Upper lobe of right lung (tissue), 1 donor: ENCODE measurements at regions not wholly inside any gene's neighbourhood (a gene's known extent, or its start where the extent isn't known, plus 50 kb on each side); places are given as distances from the start of the nearest gene placed in this dataset.

Experiments used
- ATAC-seq: fragments of 200-7000 bp; cut with Tn5 transposase; one replicate; pipeline ENCODE4 v1.9.1; 2020; ENCODE audit warnings: mild to moderate bottlenecking, moderate library complexity
- DNase-seq: peaks from one replicate; pipeline ENCODE4 v3.0.0-alpha.2; 2020
- H3K27ac ChIP-seq: fragments of 200-600 bp; one replicate; pipeline ENCODE4 v1.8.0; 2022
- H3K27me3 ChIP-seq: fragments of 200-600 bp; one replicate; pipeline ENCODE4 v1.8.0; 2022; ENCODE audit warnings: mild to moderate bottlenecking
- H3K36me3 ChIP-seq: fragments of 200-600 bp; one replicate; pipeline ENCODE4 v1.8.0; 2022
- H3K4me1 ChIP-seq: fragments of 200-600 bp; one replicate; pipeline ENCODE4 v1.8.0; 2022
- H3K4me3 ChIP-seq: fragments of 200-600 bp; one replicate; pipeline ENCODE4 v1.8.0; 2022; ENCODE audit warnings: mild to moderate bottlenecking
- H3K9me3 ChIP-seq: fragments of 200-600 bp; one replicate; pipeline ENCODE4 v1.8.0; 2022
- CTCF ChIP-seq: fragments of 200-600 bp; IDR thresholded peaks from one replicate; pipeline ENCODE4 v1.8.0; 2022; ENCODE audit warnings: antibody characterized with exemption
- intact Hi-C: fragments of 100-400 bp; cut with DNase I; formaldehyde crosslinking; loops from one replicate; pipeline ENCODE4 v1.11.0; 2022
- donor health status: DM: no; HTN: yes; CAD: no; lungs with severe emphysema.

- ATAC-seq (no peak), DNase-seq (peak; percentile 51)
- TF ChIP-seq CTCF: no peak
- intact Hi-C loops: loop anchor here (10.0 kb wide), 1 partner anchor 1031 kb away; no protein-coding TSS in a partner anchor
- H3K36me3 ChIP-seq: no peaks in the 10 kb centered on the region
- peaks cover 5% of the 10 kb centered on the region for H3K4me1 ChIP-seq
- H3K27ac ChIP-seq: no peak overlapping the region
- no peak overlapping the region for H3K4me3 ChIP-seq
- no peaks in the 10 kb centered on the region for H3K9me3 ChIP-seq
- H3K27me3 ChIP-seq: no peaks in the 10 kb centered on the region
These were observed 119.5 kb downstream of the GYPC start for GRCh38 chr2:126775300-126775985.

GRCh38 chr2:126776255-126776654 is 120.3 kb downstream of the GYPC start:
- peak; percentile 3 for ATAC-seq
- peak overlapping the region; percentile 73 for H3K27ac ChIP-seq
- DNase-seq: no peak
- peak overlapping the region; percentile 63 for H3K4me3 ChIP-seq
- no peak for TF ChIP-seq CTCF
- H3K4me1 ChIP-seq: peaks cover 5% of the 10 kb centered on the region
- intact Hi-C loops: loop anchor here (10.0 kb wide), 1 partner anchor 1031 kb away; no protein-coding TSS in a partner anchor
- H3K36me3 ChIP-seq: no peaks in the 10 kb centered on the region
- H3K9me3 ChIP-seq: no peaks in the 10 kb centered on the region
- H3K27me3 ChIP-seq: no peaks in the 10 kb centered on the region

- intact Hi-C loops: loop anchor here (10.0 kb wide), 1 partner anchor 1032 kb away; no protein-coding TSS in a partner anchor
- Histone ChIP-seq H3K27me3 (no peaks in the 10 kb centered on the region), H3K4me1 (peaks cover 5% of the 10 kb centered on the region), H3K4me3 (peak overlapping the region; percentile 63), H3K9me3 (no peaks in the 10 kb centered on the region), H3K36me3 (no peaks in the 10 kb centered on the region), H3K27ac (peak overlapping the region; percentile 73)
- peak; percentile 90 for TF ChIP-seq CTCF
- ATAC-seq (peak; percentile 88), DNase-seq (peak; percentile 90)
These were observed 121.0 kb downstream of the GYPC start for GRCh38 chr2:126776692-126777619.

- intact Hi-C loops: loop anchor here (10.0 kb wide), 1 partner anchor 1033 kb away; no protein-coding TSS in a partner anchor
- Histone ChIP-seq H3K36me3 (no peaks in the 10 kb centered on the region), H3K9me3 (no peaks in the 10 kb centered on the region), H3K27me3 (no peaks in the 10 kb centered on the region), H3K4me1 (peaks cover 5% of the 10 kb centered on the region), H3K4me3 (no peak overlapping the region), H3K27ac (no peak overlapping the region)
- DNase-seq (peak; percentile 6), ATAC-seq (no peak)
- TF ChIP-seq CTCF: no peak
These were observed 121.1 kb upstream of the TEX51 start for GRCh38 chr2:126777620-126777978.

- H3K4me3 ChIP-seq: no peak overlapping the region
- no peak for TF ChIP-seq CTCF
- no peak overlapping the region for H3K27ac ChIP-seq
- DNase-seq: peak; percentile 47
- no peaks in the 10 kb centered on the region for H3K36me3 ChIP-seq
- intact Hi-C loops: loop anchor here (10.0 kb wide), 1 partner anchor 1034 kb away; no protein-coding TSS in a partner anchor
- no peak for ATAC-seq
- no peaks in the 10 kb centered on the region for H3K9me3 ChIP-seq
- no peaks in the 10 kb centered on the region for H3K27me3 ChIP-seq
- H3K4me1 ChIP-seq: peaks cover 5% of the 10 kb centered on the region
These were observed 119.9 kb upstream of the TEX51 start for GRCh38 chr2:126778561-126779501.
